ENCODE measurements at regions not wholly inside any gene's neighbourhood (a gene's known extent, or its start where the extent isn't known, plus 50 kb on each side); places are given as distances from the start of the nearest gene placed in this dataset.

DNA sequence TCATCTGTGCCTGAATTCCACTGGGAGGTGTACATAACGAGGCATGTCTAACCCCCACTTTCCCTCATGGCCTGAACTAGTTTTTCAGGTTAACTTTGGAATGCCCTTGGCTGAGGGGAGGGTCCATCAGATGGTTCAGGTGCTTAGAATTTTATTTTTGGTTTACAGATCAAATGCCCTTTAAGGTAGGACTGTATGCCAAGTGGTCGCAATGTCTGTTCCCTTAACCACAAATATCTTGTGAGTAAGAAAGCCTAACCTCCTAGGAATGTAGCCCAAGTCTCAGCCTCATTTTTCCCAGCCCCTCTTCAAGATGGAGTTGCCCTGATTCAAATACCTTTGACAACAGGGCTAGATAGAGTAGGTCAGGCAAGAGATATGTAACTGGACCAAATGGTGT, 78.4 kb downstream of the RNASET2 start:
- no peak for ATAC-seq
- CTCF ChIA-PET: no interaction called here
- Mint-ChIP-seq H3K27ac (no peak overlapping the region), H3K4me1 (peaks cover 0 to 4% (median 0%) of the 10 kb centered on the region in 7 donors), H3K9me3 (peaks cover 0 to 5% (median 4%) of the 10 kb centered on the region in 11 donors), H3K36me3 (peaks cover 0 to 17% (median 7%) of the 10 kb centered on the region in 5 donors), H3K4me3 (no peak overlapping the region), H3K27me3 (peaks cover 0 to 12% (median 0%) of the 10 kb centered on the region in 5 donors)
- H3K9me3 ChIP-seq (ENCODE audit: control insufficient read depth in 2 of 3, low read length in 3 of 3): no peaks in the 10 kb centered on the region
- no peaks in the 10 kb centered on the region for H3K36me3 ChIP-seq (ENCODE audit: control insufficient read depth in 2 of 3, insufficient read depth in 3 of 3, low read length in 3 of 3)
- no peak for DNase-seq
- H3K27ac ChIP-seq (ENCODE audit: low read depth, low read length): no peak overlapping the region
- no peaks in the 10 kb centered on the region for H3K27me3 ChIP-seq (ENCODE audit: control insufficient read depth in 2 of 2, insufficient read depth in 2 of 2, low read length in 2 of 2)
- H3K4me3 ChIP-seq (ENCODE audit: low read length): no peak overlapping the region
- intact Hi-C loops (cut with micrococcal nuclease): loop anchor here in 1 of 2 donors (5.0 kb wide), 1 partner anchor 109 kb away; no protein-coding TSS in a partner anchor
- no peaks in the 10 kb centered on the region for H3K4me1 ChIP-seq (ENCODE audit: control insufficient read depth in 2 of 2, insufficient read depth in 2 of 2, low read length in 2 of 2)
- POLR2A ChIA-PET: no interaction called here

DNA sequence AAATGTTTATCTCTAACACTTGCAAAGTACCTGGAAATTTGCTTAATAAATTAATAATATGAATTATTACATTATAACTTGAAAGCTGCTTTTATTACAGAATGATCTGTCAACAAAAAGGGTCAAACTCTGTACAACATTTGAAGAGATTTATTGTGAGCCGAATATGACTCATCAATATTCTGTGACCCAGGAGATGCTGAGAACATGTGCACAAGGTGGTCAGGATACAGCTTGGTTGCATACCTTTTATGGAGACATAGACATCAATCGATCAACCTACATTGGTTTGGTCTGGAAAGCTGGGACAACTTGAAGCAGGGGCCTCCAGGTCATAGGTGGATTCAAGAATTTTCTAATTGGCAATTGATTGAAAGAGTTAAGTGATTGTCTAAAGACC, 79.0 kb downstream of the RNASET2 start:
- H3K27ac Mint-ChIP-seq: no peak overlapping the region
- CTCF ChIA-PET: no interaction called here

DNA sequence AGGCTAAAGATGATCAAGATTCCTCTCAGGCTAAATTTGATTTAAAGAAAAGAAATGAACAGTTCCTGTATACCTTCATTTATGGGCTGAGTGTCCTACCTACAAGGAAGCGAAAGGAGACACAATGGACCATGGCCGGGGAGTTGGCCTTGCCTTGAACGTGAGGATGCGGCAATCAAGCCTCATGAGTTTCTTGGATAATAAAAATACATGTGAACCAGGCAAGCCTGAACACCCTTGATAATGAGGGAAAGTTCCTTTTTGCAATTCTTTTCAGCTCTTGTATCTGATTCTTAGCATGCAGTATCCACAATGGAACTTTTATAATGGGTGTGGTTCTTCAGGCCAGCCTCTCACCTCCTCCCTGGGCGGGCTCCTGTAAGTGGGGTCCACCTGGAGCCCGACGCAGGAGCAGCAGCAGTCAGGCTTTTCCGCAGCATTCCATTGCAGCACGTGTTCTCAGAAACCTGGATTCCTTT, 83.8 kb downstream of the RNASET2 start:
- Histone ChIP-seq H3K4me3 (ENCODE audit: low read length) (no peak overlapping the region), H3K27ac (ENCODE audit: low read depth, low read length) (no peak overlapping the region), H3K36me3 (ENCODE audit: control insufficient read depth in 2 of 3, insufficient read depth in 3 of 3, low read length in 3 of 3) (no peaks in the 10 kb centered on the region), H3K4me1 (ENCODE audit: control insufficient read depth in 2 of 2, insufficient read depth in 2 of 2, low read length in 2 of 2) (no peaks in the 10 kb centered on the region), H3K9me3 (ENCODE audit: control insufficient read depth in 2 of 3, low read length in 3 of 3) (no peaks in the 10 kb centered on the region), H3K27me3 (ENCODE audit: control insufficient read depth in 2 of 2, insufficient read depth in 2 of 2, low read length in 2 of 2) (no peaks in the 10 kb centered on the region)
- Mint-ChIP-seq H3K36me3 (peaks cover 0 to 5% (median 3%) of the 10 kb centered on the region in 5 donors), H3K27ac (no peak overlapping the region), H3K4me3 (no peak overlapping the region), H3K4me1 (no peaks in the 10 kb centered on the region), H3K9me3 (peaks cover 0 to 2% (median 0%) of the 10 kb centered on the region in 11 donors), H3K27me3 (peaks cover 0 to 2% (median 0%) of the 10 kb centered on the region in 5 donors)
- DNase-seq (no peak), ATAC-seq (no peak)
- intact Hi-C loops (cut with micrococcal nuclease): no loop called here
- POLR2A ChIA-PET: no interaction called here
- CTCF ChIA-PET: interaction anchor here (1.1 kb wide), 1 partner anchor 117 kb away, joined by 4 read pairs; no protein-coding TSS in a partner anchor

More for the DNA sequence above, 79.0 kb downstream of the RNASET2 start:
- Mint-ChIP-seq H3K36me3 (peaks cover 0 to 13% (median 7%) of the 10 kb centered on the region in 5 donors), H3K9me3 (peaks cover 0 to 3% (median 0%) of the 10 kb centered on the region in 11 donors), H3K4me3 (no peak overlapping the region), H3K4me1 (peaks cover 0 to 4% (median 0%) of the 10 kb centered on the region in 7 donors), H3K27me3 (peaks cover 0 to 12% (median 0%) of the 10 kb centered on the region in 5 donors)
- no peak overlapping the region for H3K4me3 ChIP-seq (ENCODE audit: low read length)
- H3K4me1 ChIP-seq (ENCODE audit: control insufficient read depth in 2 of 2, insufficient read depth in 2 of 2, low read length in 2 of 2): no peaks in the 10 kb centered on the region
- H3K27ac ChIP-seq (ENCODE audit: low read depth, low read length): no peak overlapping the region
- ATAC-seq: no peak
- no peak for DNase-seq
- POLR2A ChIA-PET: no interaction called here
- intact Hi-C loops (cut with micrococcal nuclease): loop anchor here in 1 of 2 donors (5.0 kb wide), 1 partner anchor 110 kb away; no protein-coding TSS in a partner anchor
- H3K36me3 ChIP-seq (ENCODE audit: control insufficient read depth in 2 of 3, insufficient read depth in 3 of 3, low read length in 3 of 3): no peaks in the 10 kb centered on the region
- H3K9me3 ChIP-seq (ENCODE audit: control insufficient read depth in 2 of 3, low read length in 3 of 3): no peaks in the 10 kb centered on the region
- no peaks in the 10 kb centered on the region for H3K27me3 ChIP-seq (ENCODE audit: control insufficient read depth in 2 of 2, insufficient read depth in 2 of 2, low read length in 2 of 2)

DNA sequence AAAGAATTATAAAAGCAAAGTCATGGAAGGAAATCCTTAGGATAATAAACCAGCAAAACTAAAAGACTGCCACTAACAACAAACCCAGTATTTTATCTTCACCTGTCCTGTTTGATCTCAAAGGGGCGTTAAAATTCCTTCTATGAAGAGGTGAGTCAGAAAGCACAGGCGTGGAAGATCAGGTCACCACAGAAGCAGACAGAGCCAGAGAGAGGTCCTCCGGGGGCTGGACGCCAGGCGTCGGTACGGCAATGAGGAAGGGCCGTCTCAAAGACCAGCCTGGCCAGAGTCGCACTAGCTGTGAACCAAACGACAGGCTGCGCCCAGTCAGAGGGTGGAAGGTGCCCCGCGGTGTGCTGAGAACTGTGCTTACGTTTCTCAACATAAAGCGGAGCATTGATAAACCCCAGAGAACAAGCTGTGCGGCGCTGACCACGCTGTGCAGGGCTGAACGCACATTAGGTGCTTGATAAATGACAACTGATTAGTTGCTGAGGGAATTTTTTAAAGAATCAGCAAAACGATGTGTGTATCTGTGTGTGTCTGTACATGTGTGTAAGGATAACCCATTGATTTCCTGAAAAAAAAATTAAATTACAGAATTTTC, 85.6 kb downstream of the RNASET2 start:
- Mint-ChIP-seq H3K27me3 (no peaks in the 10 kb centered on the region), H3K4me1 (no peaks in the 10 kb centered on the region), H3K36me3 (peaks cover 0 to 5% (median 0%) of the 10 kb centered on the region in 5 donors), H3K27ac (no peak overlapping the region), H3K9me3 (no peaks in the 10 kb centered on the region), H3K4me3 (no peak overlapping the region)
- Histone ChIP-seq H3K27me3 (ENCODE audit: control insufficient read depth in 2 of 2, insufficient read depth in 2 of 2, low read length in 2 of 2) (no peaks in the 10 kb centered on the region), H3K9me3 (ENCODE audit: control insufficient read depth in 2 of 3, low read length in 3 of 3) (no peaks in the 10 kb centered on the region), H3K36me3 (ENCODE audit: control insufficient read depth in 2 of 3, insufficient read depth in 3 of 3, low read length in 3 of 3) (no peaks in the 10 kb centered on the region), H3K4me1 (ENCODE audit: control insufficient read depth in 2 of 2, insufficient read depth in 2 of 2, low read length in 2 of 2) (no peaks in the 10 kb centered on the region), H3K4me3 (ENCODE audit: low read length) (no peak overlapping the region), H3K27ac (ENCODE audit: low read depth, low read length) (no peak overlapping the region)
- DNase-seq (no peak), ATAC-seq (no peak)
- intact Hi-C loops (cut with micrococcal nuclease): no loop called here
- ChIA-PET CTCF (no interaction called here), POLR2A (interaction anchor here (0.6 kb wide), 1 partner anchor 20 kb away, joined by 3 read pairs; no protein-coding TSS in a partner anchor)

DNA sequence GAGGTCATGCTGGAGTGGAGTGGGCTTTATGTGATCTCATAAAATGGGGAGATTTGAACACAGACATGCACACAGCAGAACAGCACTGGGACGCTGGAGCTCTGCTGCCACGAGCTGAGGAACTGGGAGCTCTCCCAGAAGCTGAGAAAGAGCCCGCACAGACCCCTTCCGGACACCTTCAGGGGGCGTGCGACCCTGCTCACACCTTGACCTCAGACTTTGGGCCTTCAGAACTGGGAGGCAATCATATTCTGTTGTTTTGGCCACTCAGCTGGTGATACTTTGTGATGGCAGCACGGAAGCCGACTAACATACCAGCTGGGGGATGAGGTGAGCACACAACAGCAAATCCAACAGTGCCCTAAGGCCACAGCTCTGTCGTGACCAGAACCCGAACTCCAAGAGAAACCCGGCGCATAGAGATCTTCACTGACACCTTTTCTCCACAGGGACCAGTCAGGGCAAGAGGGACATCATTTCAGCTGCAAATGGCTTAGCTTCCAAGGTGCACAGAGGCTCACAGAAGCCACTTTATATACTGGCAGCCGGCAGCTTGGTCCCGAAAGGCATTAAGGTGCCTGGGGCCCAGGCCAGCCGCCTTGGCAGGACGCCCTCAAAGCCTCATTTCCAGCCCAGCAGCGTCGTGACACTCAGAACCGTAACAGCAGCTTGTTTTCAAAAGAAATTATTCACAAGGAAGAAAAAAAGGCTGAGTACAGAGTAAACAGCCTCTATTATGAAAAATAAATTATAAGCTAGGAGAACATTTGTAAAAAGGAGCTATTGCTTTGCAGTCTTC, 89.3 kb downstream of the RNASET2 start:
- Histone ChIP-seq H3K27ac (ENCODE audit: low read depth, low read length) (no peak overlapping the region), H3K4me1 (ENCODE audit: control insufficient read depth in 2 of 2, insufficient read depth in 2 of 2, low read length in 2 of 2) (peaks cover under 1 to 3% of the 10 kb centered on the region in 2 donors), H3K27me3 (ENCODE audit: control insufficient read depth in 2 of 2, insufficient read depth in 2 of 2, low read length in 2 of 2) (no peaks in the 10 kb centered on the region), H3K4me3 (ENCODE audit: low read length) (no peak overlapping the region), H3K9me3 (ENCODE audit: control insufficient read depth in 2 of 3, low read length in 3 of 3) (no peaks in the 10 kb centered on the region), H3K36me3 (ENCODE audit: control insufficient read depth in 2 of 3, insufficient read depth in 3 of 3, low read length in 3 of 3) (no peaks in the 10 kb centered on the region)
- Mint-ChIP-seq H3K27ac (no peak overlapping the region), H3K36me3 (no peaks in the 10 kb centered on the region), H3K27me3 (peaks cover 0 to 19% (median under 1%) of the 10 kb centered on the region in 5 donors), H3K4me3 (no peak overlapping the region), H3K4me1 (peaks cover under 1 to 1% (median under 1%) of the 10 kb centered on the region in 7 donors), H3K9me3 (no peaks in the 10 kb centered on the region)
- no peak for ATAC-seq
- no peak for DNase-seq
- ChIA-PET CTCF (interaction anchor here (1.3 kb wide), 1 partner anchor 8 kb away, joined by 4 read pairs; no protein-coding TSS in a partner anchor), POLR2A (interaction anchor here (0.6 to 0.7 kb wide), 2 partner anchors 149 to 355 kb away, joined by 3 read pairs; no protein-coding TSS in a partner anchor)
- intact Hi-C loops (cut with micrococcal nuclease): no loop called here

DNA sequence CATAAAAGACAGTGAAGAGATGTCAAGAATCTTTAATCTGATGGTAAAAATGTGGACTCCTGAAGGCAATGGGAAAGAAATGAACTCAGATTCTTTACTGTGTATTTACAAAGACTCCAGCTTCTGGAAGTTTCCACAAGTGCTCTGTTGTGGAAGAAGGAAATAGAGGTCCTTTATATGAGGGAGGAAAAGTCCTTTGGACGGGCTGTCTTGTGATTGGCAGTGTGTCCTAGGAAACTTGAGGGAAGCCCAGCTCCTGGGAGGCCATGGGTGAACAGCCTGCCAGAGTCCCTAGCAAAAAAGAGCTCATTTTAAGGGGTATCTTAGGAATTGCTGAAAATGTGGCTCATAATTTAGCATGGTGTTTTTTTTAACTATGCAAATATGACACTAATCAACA, 92.0 kb downstream of the RNASET2 start:
- intact Hi-C loops (cut with micrococcal nuclease): loop anchor here in 1 of 2 donors (5.0 kb wide), 2 partner anchors 43 to 123 kb away; no protein-coding TSS in a partner anchor
- H3K36me3 ChIP-seq (ENCODE audit: control insufficient read depth in 2 of 3, insufficient read depth in 3 of 3, low read length in 3 of 3): no peaks in the 10 kb centered on the region
- POLR2A ChIA-PET: no interaction called here

More for the DNA sequence above, 92.0 kb downstream of the RNASET2 start:
- H3K27me3 ChIP-seq (ENCODE audit: control insufficient read depth in 2 of 2, insufficient read depth in 2 of 2, low read length in 2 of 2): no peaks in the 10 kb centered on the region
- Mint-ChIP-seq H3K36me3 (no peaks in the 10 kb centered on the region), H3K4me1 (peaks cover 7 to 24% (median 8%) of the 10 kb centered on the region in 7 donors), H3K9me3 (no peaks in the 10 kb centered on the region), H3K4me3 (peak overlapping the region in 3 of 10 donors; percentile 15 to 68 (median 44)), H3K27ac (no peak overlapping the region), H3K27me3 (peaks cover 0 to 40% (median 7%) of the 10 kb centered on the region in 5 donors)
- H3K4me3 ChIP-seq (ENCODE audit: low read length): no peak overlapping the region
- no peak for ATAC-seq
- peaks cover 3 to 4% of the 10 kb centered on the region in 2 donors for H3K4me1 ChIP-seq (ENCODE audit: control insufficient read depth in 2 of 2, insufficient read depth in 2 of 2, low read length in 2 of 2)
- CTCF ChIA-PET: no interaction called here
- no peak for DNase-seq
- H3K9me3 ChIP-seq (ENCODE audit: control insufficient read depth in 2 of 3, low read length in 3 of 3): no peaks in the 10 kb centered on the region
- no peak overlapping the region for H3K27ac ChIP-seq (ENCODE audit: low read depth, low read length)
